HG03097 (cell line): ENCODE measurements at regions not wholly inside any gene's neighbourhood (a gene's known extent, or its start where the extent isn't known, plus 50 kb on each side); places are given as distances from the start of the nearest gene placed in this dataset.
"Not testable (repeated sequence)": the region's sequence is repeated elsewhere in the genome, so short reads cannot be mapped to it uniquely, and the experiment has no call there.

Source experiments
- ATAC-seq: cut with Tn5 transposase; IDR thresholded peaks from one replicate; pipeline ENCODE4 v1.9.1; 2021; ENCODE audit not compliant: unreplicated experiment, low FRiP score

DNA sequence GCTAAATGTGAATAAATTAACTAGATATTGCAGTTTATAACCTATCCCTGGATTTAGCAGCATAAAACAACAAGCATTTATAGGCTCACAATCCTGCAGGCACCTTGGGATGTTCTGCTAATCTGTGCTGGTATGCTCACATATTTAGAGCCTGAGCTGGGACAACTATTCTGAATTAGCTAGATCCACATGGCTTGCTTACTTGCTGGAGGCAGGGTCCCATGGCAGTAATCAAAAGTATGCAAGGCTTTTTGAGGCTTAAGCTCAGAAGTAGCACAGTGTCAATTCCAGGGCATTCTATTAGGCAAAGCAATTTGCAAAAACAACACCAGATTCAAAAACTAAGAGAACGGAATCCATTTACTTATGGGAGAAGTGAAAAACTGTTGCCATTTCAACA lies 745.0 kb upstream of the ACO1 start:
- ATAC-seq: no peak

DNA sequence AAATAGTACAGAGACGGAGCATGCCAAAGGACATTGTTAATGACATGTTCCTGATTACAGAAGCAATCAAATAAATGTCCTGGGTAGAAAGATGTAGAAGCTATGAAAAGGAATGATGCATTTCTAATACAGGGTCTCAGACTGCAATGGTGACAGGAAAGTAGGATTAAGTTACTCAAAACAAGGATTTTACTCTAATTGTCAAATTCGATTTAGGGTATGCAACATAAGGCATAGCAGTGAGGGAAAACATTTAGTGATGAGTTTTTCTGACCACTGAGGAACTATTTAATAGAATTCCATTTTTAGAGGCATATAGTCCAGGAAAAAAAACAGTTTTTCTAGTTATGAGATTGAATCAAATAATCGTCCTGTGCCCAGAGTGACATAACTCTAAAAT lies 715.1 kb upstream of the ACO1 start:
- no peak for ATAC-seq

DNA sequence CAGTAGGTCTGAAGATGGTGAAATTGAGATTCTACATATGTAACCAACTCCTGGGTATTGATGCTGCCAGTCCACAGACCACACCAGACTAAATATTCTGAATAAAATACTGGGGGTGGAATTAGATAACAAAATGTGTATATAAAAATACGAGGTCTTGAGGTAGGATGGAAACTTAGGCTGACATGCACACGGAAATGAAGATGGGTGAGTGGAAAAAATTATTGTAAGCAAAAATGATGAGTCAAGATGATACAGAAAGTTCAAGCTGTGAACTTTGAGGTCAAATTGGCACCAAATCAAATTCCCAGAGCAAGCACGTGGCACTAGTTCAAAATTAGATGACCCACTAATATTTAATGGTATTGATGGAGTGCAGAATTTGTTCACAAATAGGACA lies 713.4 kb upstream of the ACO1 start:
- no peak for ATAC-seq

DNA sequence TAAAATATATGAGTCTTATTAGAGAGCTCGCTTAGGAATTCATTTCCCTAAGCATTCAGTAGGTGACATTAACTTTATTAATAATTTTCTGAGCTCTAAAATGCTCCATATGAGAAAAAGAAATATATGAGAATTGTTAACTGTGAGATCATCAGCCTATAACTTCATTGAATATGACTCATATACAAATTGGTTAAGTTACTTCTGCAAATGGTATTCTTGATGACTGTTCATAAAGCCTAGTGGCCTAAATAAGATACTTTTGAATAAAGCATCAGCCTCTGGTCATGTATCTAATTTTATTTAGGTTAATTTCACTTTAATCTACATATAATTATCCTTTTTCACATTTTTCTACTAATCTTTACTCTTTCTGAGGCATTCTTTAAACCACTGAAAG lies 710.2 kb upstream of the ACO1 start:
- no peak for ATAC-seq

DNA sequence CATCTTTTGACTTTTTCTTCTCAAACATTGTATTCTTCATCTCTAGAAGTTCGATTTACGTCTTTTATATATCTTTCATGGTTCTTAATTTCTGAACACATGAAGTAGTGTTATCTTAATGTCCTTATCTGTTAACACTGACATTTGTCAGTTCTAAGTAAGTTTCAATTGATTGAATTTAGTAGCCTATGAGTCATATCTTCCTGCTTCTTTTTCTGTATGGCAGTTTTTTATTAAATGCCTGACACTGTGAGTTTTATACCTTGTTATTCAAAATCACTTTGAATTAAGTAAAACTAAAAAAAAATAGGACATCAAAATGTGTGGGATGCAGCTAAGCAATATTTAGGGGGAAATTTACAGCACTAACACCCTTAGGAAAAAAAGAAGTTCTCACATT lies 707.0 kb upstream of the ACO1 start:
- ATAC-seq: no peak

DNA sequence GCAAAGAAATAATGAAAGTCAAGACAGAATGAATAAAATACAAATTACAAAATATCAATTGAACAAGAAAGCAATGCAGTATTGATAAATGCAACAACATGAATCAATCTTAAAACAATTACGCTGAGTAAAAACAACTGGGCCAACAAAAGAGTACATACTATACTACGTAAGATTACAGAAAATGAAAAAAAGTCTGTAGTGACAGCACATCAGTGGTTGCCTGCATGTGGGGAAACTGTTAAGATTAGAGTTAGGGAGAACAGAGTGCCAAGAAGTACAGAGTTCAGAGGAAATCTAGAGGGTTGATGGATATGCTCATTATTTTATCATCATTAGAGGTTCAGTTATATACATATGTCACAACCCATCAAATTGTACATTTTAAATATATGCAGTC lies 706.6 kb upstream of the ACO1 start:
- ATAC-seq: no peak

DNA sequence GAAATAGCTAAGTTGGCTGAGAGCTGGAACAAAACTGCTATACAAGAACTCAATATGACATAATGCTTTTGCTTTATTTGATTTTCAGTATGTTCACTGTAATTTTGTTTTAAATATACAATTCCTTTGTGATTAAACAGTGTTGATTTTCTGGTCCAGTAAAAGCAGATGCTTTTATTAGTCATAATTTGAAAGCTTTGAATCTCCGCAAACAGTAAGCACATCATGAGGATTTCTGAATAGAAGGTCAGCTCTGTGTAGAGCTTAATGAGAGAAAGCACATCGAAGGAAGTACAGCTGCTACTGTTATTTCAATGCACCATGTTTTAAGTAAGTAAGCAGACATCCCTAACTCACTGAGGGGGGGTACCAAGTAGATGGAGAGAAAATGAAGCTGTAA lies 701.3 kb upstream of the ACO1 start:
- no peak for ATAC-seq

DNA sequence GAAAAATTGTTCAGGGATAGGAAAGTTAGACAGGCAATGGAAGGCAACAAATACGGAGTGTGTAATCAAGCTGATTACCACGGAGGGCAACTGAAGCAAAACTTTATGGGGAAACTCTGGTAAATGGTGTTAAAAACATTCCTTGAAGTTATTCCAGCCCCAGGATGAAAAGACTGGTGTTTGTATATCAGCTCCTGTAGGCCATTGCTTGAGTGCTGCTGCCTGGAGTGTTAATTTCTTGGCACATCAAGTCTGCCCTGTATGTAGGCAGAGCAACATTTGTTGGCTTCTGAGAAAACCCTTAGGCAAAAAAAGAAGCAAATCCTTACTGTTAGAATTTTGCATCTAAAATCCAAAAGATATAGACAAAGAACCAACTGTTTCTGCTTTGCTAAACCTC lies 686.5 kb upstream of the ACO1 start:
- no peak for ATAC-seq

DNA sequence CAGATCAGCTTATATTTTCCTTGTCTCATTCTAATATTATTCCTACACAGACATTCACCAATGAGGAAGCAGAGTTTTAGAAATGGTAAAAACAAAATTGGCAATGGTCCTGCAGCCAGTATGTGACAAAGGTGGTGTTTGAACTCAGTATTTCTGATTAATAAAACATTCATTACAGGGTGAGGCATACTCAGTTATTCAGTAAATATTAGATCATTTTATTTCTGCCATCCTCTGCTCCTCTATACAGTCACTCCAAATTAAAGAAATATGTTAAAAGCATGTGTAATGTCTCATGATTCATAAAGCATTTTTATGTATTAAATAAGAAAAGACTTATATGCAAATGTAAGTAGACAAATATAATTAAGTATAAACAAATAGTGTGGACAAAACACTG lies 684.6 kb upstream of the ACO1 start:
- ATAC-seq: no peak

DNA sequence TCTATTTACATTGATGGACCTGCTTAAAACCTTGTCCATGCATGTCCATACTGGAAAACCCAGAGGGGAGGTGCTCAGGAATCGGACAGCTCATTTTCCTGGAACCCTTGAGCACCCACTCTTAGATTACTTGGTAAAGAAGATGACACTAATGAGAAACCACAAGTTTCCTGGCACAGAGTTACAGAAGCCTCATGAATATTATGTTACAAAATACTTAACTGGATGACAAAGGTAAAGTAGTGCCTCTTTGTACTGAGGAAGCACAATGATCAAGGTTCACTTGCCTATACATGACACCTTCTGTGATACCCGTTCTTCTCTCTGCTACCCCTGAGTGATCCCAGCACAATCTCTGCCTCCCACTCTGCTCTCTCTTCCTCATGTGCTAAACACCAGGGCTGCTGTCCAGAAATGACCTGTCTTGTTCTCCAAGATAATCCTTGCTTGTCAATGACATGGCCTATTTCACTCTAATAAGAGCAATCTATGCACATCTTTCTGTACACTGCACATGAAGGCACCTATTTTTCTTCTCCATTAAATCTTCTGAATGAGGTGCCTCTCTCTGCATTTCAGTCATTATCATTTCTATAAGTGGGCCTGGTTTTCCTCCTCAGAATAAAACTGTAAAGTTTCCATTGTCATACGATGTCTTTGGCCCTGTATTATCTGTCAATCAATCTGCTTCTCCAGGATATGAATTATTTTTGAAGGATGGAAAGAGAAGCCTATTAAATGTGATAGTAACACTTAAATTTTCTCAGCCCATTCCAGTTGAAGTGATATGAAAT lies 684.0 kb upstream of the ACO1 start:
- no peak for ATAC-seq

DNA sequence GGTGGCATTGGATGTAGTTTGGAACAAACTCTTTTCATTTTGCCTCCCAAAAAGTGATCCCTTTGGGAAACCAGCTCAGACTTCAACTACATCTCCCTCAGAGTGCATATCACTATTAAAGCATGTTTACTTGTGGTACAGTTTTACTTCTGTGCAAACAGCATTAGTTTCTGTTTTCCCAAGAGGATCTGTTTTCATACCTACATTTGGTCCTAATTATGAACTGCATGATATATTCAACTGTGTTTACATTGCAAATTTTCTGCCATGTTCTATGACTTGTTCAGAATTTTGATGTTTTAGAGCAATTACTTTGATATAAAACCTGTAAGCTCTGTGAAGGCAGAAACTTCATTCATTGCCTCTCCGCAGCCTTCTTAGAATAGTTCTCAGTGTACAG lies 681.5 kb upstream of the ACO1 start:
- no peak for ATAC-seq

DNA sequence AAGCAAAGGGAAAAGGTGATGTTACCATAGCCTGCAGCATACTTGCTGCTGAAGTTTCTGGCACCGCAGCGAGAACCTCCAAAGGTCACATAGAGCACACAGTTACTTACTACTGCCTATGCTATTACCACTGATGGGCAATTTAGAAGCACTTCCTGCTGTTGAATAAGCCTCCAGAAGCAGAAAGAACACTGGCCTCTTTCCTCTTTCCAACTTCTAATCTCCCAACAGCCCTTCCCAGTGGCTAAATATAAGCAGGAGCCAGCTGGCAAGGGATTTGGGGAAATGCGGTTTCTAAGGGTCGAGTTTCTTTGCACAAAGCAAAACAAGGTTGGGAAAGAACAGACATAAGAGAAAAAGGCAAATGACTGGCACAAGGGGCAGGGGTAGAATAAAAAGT lies 669.2 kb upstream of the ACO1 start:
- no peak for ATAC-seq

DNA sequence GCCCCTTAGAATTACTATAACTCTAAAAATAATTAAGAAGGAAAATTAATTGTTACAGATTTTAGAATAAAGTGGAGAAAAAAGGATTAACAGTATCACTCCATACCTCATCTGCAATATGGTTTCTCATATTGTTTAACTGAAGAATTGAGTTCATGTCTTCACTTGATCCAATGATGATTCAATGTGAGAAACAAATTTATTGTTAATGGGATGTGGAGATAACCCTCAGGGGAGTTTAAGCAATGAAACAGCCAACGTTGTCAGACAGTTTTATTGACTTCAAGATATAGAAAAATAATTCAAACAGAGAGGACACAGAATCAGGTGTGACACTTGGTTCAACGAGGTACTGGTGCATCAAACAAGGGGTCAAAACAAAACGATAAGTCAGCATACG lies 665.2 kb upstream of the ACO1 start:
- no peak for ATAC-seq

DNA sequence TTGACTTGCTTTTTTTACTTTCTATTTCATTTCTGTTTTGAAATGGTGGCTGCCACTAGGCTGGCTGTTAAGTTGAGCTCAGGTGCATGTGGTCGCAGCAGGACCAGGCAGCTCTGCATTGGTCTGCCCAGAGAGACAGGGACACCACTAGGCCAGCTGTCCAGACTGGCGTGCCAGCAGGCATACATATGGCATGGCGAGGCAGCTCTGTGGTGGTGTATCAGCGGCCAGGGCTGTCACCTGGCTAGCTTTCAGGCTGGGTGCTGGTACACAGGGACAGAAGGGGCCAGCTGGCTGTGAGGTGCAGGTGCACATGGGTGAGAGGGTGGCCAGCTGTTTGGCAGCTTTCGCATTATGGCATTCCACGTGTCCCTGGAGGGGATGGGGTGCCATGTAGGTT lies 654.0 kb upstream of the ACO1 start:
- no peak for ATAC-seq

DNA sequence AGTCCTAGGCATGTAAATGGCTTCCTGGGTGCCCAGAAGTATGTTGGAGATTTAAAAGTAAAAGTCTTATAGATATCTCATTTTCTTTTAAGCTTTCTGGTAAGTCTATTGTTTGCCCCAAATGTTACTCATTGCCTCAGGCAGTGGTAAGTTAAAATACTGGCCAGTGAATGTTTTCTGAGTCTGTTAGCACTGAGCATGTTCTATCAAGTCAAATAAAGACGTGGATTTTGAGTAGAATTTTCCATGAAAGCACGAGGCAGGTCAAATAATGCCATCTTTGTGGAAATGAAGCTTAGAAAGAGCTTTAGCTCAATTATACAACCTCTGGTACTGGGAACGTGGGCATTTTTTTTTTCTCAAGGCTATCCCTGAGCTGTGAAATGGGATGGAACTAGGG lies 651.3 kb upstream of the ACO1 start:
- no peak for ATAC-seq

DNA sequence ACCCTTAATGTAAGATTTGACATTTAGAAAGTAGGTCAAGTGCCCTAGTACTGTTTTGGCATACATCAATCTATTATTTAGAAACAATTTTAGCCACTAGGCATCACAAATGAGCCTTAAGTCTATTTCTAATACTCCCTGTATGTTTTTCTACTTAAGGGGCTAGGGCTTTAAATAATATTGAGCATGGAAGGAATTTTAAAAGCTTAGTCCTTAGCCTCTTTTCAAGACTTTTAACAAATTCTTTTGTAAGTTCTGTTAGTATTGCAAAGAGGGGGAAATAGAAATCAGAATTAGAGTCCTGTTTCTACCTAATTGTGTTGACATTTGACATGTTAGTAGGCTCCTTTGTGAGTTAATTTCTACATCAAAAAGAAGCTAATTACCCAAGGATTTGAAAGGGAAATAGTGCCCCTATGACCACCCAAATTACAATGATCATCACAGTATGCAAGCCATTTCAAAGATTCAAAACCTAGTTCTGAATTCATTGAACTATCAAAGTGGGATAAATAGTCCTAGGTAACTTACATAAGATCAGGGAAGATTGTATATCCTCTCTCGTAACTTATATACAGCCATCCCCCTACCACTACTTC lies 647.8 kb upstream of the ACO1 start:
- ATAC-seq: no peak

DNA sequence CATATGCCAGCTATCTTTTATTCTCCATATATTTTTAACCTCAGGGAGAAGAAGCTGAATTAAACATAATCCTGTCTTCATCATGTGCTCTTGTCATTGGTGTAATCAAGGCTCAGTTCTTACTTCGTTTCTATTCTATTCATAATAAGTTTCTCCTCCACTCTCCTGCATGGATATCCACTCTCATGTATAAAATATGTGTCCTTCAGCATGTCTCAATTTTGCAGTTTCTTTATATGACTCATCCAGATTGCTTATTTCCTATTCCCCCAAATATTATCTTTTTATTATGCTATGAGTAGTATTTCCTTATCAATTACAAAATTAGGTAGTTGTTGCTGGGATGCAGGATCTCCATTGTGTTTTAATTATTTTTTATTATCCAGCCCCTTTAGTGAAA lies 643.7 kb upstream of the ACO1 start:
- ATAC-seq: no peak

DNA sequence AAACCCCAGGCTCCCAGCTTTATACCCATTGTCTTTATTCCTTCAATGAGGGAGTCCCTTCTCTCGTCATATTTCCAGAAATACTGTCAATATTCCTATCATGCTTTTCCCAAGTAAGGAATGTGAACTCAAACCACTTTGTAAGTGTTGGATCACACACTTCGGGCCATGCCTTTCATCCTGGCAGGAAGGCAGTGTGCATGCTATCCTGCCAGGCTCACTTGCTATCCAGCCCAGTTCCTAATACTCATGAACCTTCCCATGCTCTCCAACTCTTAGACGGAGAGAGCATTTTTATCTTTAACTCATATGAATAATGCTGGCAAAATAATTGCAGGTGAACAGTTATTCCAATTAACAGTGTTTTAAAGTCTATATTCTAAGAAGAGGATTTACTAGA lies 639.9 kb upstream of the ACO1 start:
- no peak for ATAC-seq

DNA sequence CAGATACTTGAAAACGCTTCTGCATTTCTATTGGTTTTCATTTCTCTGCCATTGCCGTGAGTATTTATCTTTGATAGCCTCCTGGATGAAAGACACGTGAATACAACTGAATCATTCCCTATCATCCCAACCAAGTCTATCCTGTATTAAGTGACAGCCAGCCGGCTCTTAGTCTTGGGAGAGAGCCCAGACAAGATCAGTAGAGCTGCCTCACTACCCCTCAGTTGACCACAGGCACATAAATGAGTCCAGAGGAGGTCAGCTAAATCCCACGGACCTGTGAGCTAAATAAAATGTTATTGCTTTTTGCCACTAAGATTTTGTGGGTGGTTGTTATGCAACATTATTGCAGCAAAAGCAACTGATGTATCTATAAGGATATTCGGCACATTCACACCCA lies 639.0 kb upstream of the ACO1 start:
- no peak for ATAC-seq

DNA sequence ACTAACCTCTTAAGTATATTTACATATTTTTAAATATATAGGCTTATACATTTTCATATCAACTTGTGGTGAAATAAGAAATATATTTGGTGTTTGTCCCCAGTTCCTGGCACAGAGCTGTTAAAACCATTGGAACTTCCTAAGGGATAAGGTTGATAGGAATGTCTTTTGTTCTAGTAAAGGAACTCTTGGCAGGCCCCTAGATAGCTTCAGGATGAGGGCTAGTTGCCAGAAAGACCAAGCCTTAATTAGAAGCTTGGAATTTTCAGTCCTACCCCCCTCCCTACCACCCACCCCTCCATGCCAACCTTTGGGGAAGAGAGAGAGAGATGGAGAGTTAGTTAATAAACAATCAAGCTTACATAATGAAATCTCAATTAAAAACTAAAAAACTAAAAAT lies 638.6 kb upstream of the ACO1 start:
- ATAC-seq: no peak

DNA sequence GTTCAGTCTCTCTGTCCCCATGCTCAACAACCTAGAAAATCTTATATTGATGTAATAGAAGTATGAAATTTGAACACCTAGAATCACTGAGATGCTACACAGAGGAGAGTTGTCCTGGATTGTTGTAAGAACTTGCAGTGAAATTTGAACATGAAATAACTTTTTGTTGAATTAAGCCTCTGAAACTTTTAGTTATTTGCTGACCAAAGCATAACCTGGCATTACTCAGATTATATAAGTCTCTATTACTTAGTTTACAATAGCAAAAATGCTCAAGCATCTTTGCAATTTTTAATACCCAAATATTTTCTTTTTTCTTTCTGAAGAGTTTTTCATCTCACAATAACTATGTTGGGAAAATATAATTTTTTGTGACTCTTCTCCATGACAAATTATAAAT lies 630.7 kb upstream of the ACO1 start:
- ATAC-seq: no peak

DNA sequence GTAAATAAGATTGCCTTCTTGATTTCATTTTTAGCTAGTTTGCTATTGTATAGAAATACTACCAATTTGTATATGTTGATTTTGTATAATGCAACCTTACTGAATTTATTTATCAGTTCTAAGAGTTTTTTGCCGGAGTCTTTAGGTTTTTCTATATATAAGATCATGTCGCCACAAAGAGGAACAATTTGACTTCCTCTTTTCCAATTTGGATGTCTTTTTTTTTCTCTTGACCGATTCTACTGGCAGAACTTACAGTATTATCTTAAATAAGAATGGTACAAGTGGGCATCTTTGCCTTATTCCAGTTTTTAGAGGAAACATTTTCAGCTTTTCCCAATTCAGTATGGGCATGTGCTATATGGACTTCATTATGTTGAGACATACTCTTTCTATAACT lies 624.7 kb upstream of the ACO1 start:
- ATAC-seq: no peak

DNA sequence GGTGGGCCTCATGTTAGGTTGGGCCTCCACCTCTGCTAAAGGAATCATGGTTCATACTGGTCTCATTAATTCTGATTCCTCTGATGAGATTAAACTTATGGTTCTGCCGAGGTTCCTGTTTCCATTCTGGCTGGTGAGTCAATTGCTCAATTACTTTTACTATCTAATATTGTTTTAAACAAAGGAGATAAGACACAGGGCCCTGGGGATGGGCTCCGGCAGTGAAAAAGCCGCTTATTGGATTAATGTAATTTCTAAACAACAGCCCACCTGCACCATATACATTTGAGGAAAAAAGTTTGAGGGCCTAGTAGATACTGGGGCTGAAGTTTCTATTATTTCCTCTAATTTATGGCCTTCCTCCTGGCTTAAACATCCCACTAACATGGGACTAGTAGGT lies 610.4 kb upstream of the ACO1 start:
- ATAC-seq: not testable (repeated sequence)
